Breast epithelium (tissue), 4 donors: ENCODE measurements at regions not wholly inside any gene's neighbourhood (a gene's known extent, or its start where the extent isn't known, plus 50 kb on each side); places are given as distances from the start of the nearest gene placed in this dataset.

ENCODE experiments used
- DNase-seq, 2 donors: peaks; one replicate each; pipeline ENCODE4 v3.0.0-alpha.2; 2019; ENCODE audit warnings: low spot score in 2 of 2
- H3K27ac ChIP-seq, 2 donors: fragments of 200-600 bp; sonication (generic) in 1 of 2; one replicate each; pipeline ENCODE4 v1.5.1; 2016 to 2019; ENCODE audit warnings: mild to moderate bottlenecking in 1 of 2
- H3K27me3 ChIP-seq, 2 donors: fragments of 200-600 bp; sonication (generic) in 1 of 2; one replicate each; pipeline versions ENCODE4 v1.5.1 to v1.6.0; 2017 to 2019; ENCODE audit warnings: control low read depth in 1 of 2, mild to moderate bottlenecking in 1 of 2
- H3K36me3 ChIP-seq: fragments of 200-600 bp; one replicate; pipeline ENCODE4 v1.5.1; 2019
- H3K4me1 ChIP-seq, 2 donors: fragments of 200-600 bp; sonication (generic); one replicate each; pipeline ENCODE4 v1.5.1; 2016 to 2019; ENCODE audit warnings: control low read depth in 1 of 2
- H3K4me3 ChIP-seq, 3 donors: fragments of 200-600 bp; sonication (generic); 1 replicate in 2 of 3; 2 replicates in 1 of 3; pipeline ENCODE4 v1.5.1; 2016 to 2019; ENCODE audit warnings: mild to moderate bottlenecking in 3 of 3, moderate library complexity in 2 of 3
- H3K9me3 ChIP-seq, 2 donors: fragments of 200-600 bp; sonication (generic) in 1 of 2; one replicate each; pipeline ENCODE4 v1.5.1; 2016 to 2019; ENCODE audit warnings: control low read depth in 1 of 2
- CTCF ChIP-seq, 3 donors: fragments of 450-650 bp; IDR thresholded peaks; one replicate each; pipeline ENCODE4 v1.5.1; 2016 to 2017; ENCODE audit warnings: antibody characterized with exemption in 3 of 3, mild to moderate bottlenecking in 3 of 3, moderate library complexity in 3 of 3
- POLR2A ChIP-seq: fragments of 450-650 bp; IDR thresholded peaks from one replicate; pipeline ENCODE4 v1.6.1; 2016; ENCODE audit warnings: antibody characterized with exemption, mild to moderate bottlenecking, moderate library complexity
- POLR2AphosphoS5 ChIP-seq, 3 donors: sonication (generic); formaldehyde crosslinking; IDR thresholded peaks; one replicate each; pipeline ENCODE4 v1.6.1; 2017; ENCODE audit warnings: antibody characterized with exemption in 3 of 3
- intact Hi-C: fragments of 100-400 bp; cut with DNase I; formaldehyde crosslinking; loops from one replicate; pipeline ENCODE4 v1.15.1; 2023; ENCODE audit warnings: low total_unique reads

- intact Hi-C loops = no loop called here
- H3K4me3 ChIP-seq = no peak overlapping the region
- peaks cover 0 to 4% of the 10 kb centered on the region in 2 donors for H3K27me3 ChIP-seq
- TF ChIP-seq POLR2AphosphoS5 (IDR thresholded peaks at IDR 0.05) (no peak), POLR2A (no peak), CTCF (IDR thresholded peaks at IDR 0.05) (no peak)
- H3K4me1 ChIP-seq = no peaks in the 10 kb centered on the region
- H3K36me3 ChIP-seq = no peaks in the 10 kb centered on the region
- H3K9me3 ChIP-seq = no peaks in the 10 kb centered on the region
- no peak overlapping the region for H3K27ac ChIP-seq
- DNase-seq = no peak
These were observed 163.3 kb upstream of the SERPINE2 start for GRCh38 chr2:224202281-224202865.

- Histone ChIP-seq H3K9me3 (no peaks in the 10 kb centered on the region), H3K27me3 (no peaks in the 10 kb centered on the region), H3K4me1 (no peaks in the 10 kb centered on the region), H3K36me3 (no peaks in the 10 kb centered on the region), H3K4me3 (no peak overlapping the region), H3K27ac (no peak overlapping the region)
- TF ChIP-seq CTCF (IDR thresholded peaks at IDR 0.05) (no peak), POLR2AphosphoS5 (IDR thresholded peaks at IDR 0.05) (no peak)
- no peak for DNase-seq
- intact Hi-C loops = no loop called here
These were observed 159.3 kb upstream of the SERPINE2 start for GRCh38 chr2:224198436-224198835.

GRCh38 chr2:224196810-224197209, 157.7 kb upstream of the SERPINE2 start:
- DNase-seq = no peak

GRCh38 chr2:224195925-224196571, 157.0 kb upstream of the SERPINE2 start:
- Histone ChIP-seq H3K9me3 (peaks cover 0 to 3% of the 10 kb centered on the region in 2 donors), H3K27me3 (no peaks in the 10 kb centered on the region), H3K4me1 (no peaks in the 10 kb centered on the region), H3K36me3 (no peaks in the 10 kb centered on the region), H3K27ac (no peak overlapping the region), H3K4me3 (no peak overlapping the region)
- TF ChIP-seq POLR2AphosphoS5 (IDR thresholded peaks at IDR 0.05) = peak in 1 of 3 donors; percentile 45
- no peak for TF ChIP-seq POLR2A
- no peak for TF ChIP-seq CTCF (IDR thresholded peaks at IDR 0.05)
- intact Hi-C loops = no loop called here
- DNase-seq = no peak

More at GRCh38 chr2:224196810-224197209, 157.7 kb upstream of the SERPINE2 start:
- H3K9me3 ChIP-seq = peaks cover 0 to 3% of the 10 kb centered on the region in 2 donors
- no peaks in the 10 kb centered on the region for H3K27me3 ChIP-seq
- no peaks in the 10 kb centered on the region for H3K4me1 ChIP-seq
- TF ChIP-seq CTCF (IDR thresholded peaks at IDR 0.05) (no peak), POLR2AphosphoS5 (IDR thresholded peaks at IDR 0.05) (no peak), POLR2A (no peak)
- no peaks in the 10 kb centered on the region for H3K36me3 ChIP-seq
- H3K4me3 ChIP-seq = no peak overlapping the region
- H3K27ac ChIP-seq = no peak overlapping the region
- intact Hi-C loops = no loop called here

- Histone ChIP-seq H3K9me3 (peaks cover 0 to 3% of the 10 kb centered on the region in 2 donors), H3K27me3 (no peaks in the 10 kb centered on the region), H3K4me3 (no peak overlapping the region), H3K36me3 (no peaks in the 10 kb centered on the region), H3K27ac (no peak overlapping the region), H3K4me1 (no peaks in the 10 kb centered on the region)
- no peak for TF ChIP-seq CTCF (IDR thresholded peaks at IDR 0.05)
- TF ChIP-seq POLR2A = no peak
- TF ChIP-seq POLR2AphosphoS5 (IDR thresholded peaks at IDR 0.05) = no peak
- intact Hi-C loops = no loop called here
- DNase-seq = no peak
These were observed 155.1 kb upstream of the SERPINE2 start for GRCh38 chr2:224194161-224194560.
